Stimulated activated CD8-positive, alpha-beta memory T cell treated with anti-CD3 and anti-CD28 coated beads, Interleukin-7, amount 100 ng/mL, for 24 hours (primary cell): ENCODE measurements at regions not wholly inside any gene's neighbourhood (a gene's known extent, or its start where the extent isn't known, plus 50 kb on each side); places are given as distances from the start of the nearest gene placed in this dataset.

Experiments
- DNase-seq: peaks from one replicate; pipeline ENCODE4 v3.0.0-alpha.2; 2020; ENCODE audit warnings: low read depth

- DNase-seq: no peak
Measured at GRCh38 chr11:70872955-70873735, 379.2 kb downstream of the SHANK2 start.

GRCh38 chr11:70873736-70874412 lies 378.5 kb downstream of the SHANK2 start:
- DNase-seq: no peak

- DNase-seq: no peak
Measured at GRCh38 chr11:70876685-70877084, 375.7 kb downstream of the SHANK2 start.

- DNase-seq: no peak
Measured at GRCh38 chr11:70877151-70877550, 375.2 kb downstream of the SHANK2 start.

DNA sequence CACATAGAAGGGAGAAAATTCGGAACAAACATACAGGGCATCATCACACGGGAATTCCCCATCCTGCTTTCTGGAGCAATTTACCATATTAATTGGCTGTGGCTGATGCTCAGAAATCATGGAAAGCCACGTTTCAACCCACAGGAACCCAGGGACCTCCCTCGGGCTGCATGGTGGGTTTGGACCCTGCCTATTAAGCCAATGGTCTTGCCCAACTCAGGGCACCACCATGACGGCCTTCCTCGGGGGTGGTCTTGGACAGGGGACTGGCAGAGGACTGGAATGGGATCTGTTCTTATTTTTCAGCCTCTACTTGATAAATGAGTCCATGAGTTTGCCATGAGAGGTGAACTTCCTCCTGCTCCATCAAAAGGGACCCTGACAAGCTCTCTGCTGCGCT lies 374.0 kb downstream of the SHANK2 start:
- DNase-seq: no peak

DNA sequence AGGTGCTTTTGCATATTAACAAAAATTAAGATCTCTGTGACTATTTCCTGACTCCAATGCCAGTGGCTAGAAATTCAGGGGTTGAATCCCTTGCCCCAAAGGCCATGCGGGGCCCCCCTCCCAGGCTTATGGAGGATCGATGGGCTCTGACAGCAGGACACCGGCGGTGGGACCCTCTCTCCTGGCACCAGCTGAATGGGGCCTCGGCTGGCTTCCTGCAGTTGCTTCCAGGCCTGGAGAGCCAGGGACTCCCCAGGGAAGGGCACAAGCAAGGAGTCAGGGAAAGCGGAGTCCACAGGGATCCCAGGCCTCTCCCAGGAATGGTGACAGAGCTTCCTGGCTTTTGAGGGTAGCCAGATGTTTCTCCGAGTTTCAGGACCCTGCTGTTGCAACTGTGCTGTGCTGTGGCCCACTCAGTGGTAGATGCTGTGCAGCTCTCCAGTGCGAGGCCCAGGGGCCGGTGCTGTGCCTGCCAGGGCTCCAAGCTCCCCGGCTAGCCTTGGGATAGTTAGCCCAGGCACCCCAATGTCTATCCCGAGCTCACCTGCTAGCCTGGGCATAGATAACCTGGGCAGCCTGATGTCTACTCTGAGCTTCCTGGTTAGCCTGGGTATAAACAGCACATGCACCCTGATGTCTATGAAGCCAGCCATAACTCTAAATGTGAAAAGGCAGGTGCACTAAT lies 372.6 kb downstream of the SHANK2 start:
- no peak for DNase-seq

DNA sequence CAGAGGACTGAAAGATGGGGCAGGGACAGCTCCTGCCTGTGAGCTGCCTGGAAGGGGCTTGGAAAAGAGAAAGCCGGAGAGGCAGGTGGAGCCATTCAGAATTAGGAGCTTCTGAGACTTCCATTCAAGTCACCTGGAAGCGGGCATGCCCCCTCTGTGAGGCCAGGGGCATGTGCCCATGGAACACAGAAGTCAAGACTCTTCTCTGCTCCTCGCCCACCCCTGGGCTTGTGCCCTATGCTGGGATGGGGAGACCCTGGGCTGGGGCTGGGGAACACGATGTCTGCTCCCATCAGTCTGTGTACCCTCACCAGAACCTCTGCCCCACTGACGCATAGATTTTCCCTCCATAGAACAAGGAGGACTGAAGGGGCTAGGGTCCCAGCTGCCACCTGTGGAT lies 372.0 kb downstream of the SHANK2 start:
- no peak for DNase-seq

DNA sequence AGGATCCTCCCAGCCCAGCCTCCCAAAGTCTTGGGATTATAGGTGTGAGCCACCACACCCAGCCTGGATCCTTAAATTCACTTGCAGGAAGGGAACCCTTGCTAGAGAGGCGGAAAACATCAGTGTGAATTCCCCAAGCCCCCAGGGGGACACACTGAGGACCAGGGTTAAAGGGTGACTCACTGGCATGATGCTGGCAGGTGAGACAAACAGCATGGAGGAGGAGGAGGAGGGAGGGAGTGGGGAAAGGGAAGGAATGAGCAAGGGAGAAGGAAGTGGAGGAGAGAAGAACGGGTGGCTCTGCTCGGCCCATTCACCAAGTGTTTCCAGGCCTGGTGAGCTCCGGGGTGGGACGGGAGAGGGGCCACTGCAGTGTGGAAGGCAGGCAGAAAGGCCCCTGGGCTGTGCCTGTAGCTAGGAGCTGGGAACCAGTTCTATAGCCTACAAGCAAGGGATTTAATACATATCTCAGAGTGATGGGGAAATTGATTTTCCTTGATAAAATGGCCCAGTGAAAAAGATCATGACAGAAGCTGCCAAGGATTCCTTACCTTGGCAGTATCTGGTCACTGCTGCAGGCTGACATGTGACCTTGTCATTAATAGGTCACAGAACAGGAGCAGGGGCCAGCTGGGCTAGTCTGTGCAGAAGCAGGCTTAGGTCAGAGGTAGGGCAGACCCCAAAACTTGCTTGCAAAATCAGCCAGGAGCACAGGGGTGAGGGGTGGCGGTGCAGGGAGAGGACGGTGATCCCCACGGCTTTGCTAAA lies 370.2 kb downstream of the SHANK2 start:
- DNase-seq: no peak

DNA sequence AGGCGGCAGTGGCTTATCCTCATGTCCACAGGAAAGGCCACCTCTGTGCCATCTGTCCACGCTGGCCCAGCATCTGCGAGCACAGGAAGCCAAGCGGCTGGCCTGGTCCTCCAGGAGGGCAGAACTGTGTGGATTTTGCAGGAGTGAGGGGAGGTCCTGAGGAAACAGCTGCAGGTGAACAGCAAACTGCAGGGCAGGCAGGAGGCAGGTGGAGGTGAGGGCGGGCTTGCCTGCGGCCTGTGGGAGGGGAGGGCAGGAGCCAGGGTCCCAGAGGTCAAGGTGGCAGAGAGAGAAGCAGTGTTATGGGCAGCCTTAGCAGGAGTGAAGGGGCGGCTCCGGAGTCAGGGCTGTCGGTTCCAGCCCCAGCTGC lies 369.7 kb downstream of the SHANK2 start:
- DNase-seq: no peak

GRCh38 chr11:70883323-70883940 lies 368.9 kb downstream of the SHANK2 start:
- no peak for DNase-seq

DNA sequence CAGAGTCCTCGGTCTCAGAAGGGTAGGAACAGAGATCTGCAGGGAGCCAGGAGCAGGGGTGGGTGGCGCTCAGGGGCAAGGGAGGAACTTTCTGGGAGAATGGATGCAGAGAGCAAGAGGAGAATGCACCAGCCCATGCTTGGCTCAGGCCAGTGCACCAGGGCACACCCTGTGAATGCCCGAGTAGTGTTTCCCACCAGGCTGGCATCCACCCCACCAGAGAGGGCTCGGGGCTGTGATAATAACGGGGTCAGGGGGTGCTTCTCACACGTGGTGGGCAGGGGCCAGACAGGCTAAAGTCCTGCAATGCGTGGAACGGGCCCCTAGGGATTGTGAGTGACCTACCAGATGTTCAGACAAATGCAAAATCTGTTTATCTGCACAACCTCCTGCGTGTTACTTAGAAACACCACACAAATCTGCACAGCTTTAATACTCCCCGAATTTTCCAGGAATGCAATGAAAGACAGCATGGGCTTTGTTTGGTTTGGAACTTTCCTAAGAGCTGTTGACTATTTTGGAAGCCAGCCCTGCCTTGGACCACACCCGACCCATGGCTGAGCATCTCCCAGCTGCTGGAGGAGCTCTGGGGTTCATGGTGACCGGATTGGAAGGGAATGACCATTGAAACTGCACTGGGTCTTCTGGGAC lies 368.3 kb downstream of the SHANK2 start:
- no peak for DNase-seq

- no peak for DNase-seq
Measured at GRCh38 chr11:70885281-70886231, 366.8 kb downstream of the SHANK2 start.

- DNase-seq: no peak
Measured at GRCh38 chr11:70886256-70886655, 366.1 kb downstream of the SHANK2 start.

DNA sequence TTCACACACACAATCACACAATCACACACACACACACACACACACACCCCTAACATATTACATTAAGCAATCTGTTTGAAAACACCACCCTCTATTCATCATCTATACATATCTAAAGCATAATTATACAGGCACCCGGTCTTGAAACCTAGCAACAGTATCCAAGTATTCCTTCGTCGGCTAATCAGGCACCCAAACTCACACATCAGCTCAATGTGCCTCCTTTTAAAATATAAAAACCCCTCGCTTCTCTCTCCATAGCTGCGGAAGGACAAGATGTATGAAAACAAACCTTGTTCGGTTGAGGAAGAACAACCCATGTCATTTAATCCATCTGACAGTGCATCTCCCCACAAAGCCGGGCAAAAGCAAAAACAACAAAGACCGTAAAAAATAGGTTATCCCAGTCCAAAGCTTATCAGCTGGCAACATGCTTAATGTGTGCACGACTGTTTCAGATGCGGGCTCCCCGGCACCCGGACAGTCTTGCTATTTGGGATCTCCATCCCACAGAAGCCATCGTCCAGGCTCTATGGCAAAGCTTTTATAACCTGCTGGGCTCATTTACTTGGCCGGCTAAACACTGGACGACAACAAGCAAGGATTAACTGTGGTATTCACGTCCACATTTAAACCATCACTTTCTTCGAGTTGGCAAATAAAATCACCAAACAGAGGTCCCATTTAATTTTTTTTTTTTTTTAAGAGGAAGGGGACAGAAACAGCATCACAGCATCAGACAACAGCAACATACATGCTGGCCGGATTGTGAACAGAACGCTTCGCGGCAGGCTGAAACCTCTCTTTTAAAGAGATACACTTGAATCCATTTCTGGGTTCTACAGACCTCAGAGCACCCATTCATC lies 365.5 kb downstream of the SHANK2 start:
- DNase-seq: no peak

- DNase-seq: no peak
Measured at GRCh38 chr11:70887542-70887827, 364.9 kb downstream of the SHANK2 start.

DNA sequence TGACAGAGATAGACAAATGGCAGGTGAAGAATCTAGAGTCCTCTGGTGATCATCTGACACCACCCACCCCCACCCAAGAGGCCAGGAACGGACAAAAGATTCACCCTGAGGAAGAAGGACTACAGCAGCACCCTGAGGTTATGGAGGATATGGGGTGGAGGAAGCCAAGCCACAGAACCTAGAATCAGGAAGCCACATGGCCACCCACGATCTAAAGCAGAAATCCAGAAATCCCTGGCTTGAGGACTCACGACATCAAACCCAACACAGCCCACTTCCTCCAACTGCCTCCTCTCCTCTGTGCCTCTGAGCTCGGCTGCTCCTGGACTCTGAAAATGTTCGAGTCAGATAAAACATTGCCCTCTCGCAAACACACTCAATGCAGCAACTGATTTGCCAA lies 364.3 kb downstream of the SHANK2 start:
- DNase-seq: no peak

GRCh38 chr11:70889411-70889810 lies 363.0 kb downstream of the SHANK2 start:
- DNase-seq: no peak

DNA sequence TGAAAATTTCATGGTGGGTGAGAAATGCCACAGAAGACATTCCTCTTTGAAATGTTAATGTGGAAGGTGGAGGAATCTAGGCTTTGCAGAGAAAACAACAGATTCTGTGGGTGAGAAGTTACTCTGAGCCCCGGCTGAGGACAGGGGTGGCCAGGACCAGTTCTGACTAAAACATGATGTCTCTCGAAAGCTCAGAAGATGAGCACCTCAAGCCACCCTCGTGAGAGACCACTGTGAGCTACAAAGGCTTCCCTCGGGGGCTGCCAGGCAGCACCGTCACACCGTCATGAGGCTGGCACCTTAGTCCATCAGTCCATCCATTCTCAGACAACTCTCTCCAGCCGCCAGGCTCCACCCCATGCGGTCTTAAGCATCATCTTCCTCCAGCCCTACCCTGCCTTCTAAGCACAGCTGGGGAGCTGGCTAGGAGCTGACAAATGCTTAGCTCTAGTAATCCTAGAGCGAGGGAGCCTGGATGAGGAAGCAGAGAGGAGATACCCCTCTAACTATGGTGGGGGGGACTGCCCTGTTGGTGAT lies 360.5 kb downstream of the SHANK2 start:
- no peak for DNase-seq

GRCh38 chr11:70892889-70893288 lies 359.5 kb downstream of the SHANK2 start:
- DNase-seq: no peak
